Liver (tissue), 8 donors: ENCODE measurements at regions not wholly inside any gene's neighbourhood (a gene's known extent, or its start where the extent isn't known, plus 50 kb on each side); places are given as distances from the start of the nearest gene placed in this dataset.

ENCODE experiments used
- DNase-seq: peaks from one replicate; pipeline ENCODE4 v3.0.0-alpha.2; 2017; ENCODE audit warnings: low spot score
- H3K27ac ChIP-seq, 2 donors: one replicate each; pipeline ENCODE4 v1.7.0; 2013; ENCODE audit warnings: inconsistent platforms in 2 of 2, low read length in 2 of 2, control low read depth in 1 of 2, low read depth in 1 of 2, mild to moderate bottlenecking in 1 of 2
- H3K27me3 ChIP-seq, 4 donors: one replicate each; pipeline versions ENCODE4 v1.6.1 to v1.7.0; 2013; ENCODE audit warnings: low read length in 3 of 4, inconsistent platforms in 1 of 4, mild to moderate bottlenecking in 1 of 4, moderate library complexity in 1 of 4; ENCODE audit not compliant: control insufficient read depth in 4 of 4, insufficient read depth in 4 of 4
- H3K36me3 ChIP-seq, 4 donors: one replicate each; pipeline versions ENCODE4 v1.6.1 to v1.7.0; 2013; ENCODE audit warnings: low read length in 3 of 4, mild to moderate bottlenecking in 3 of 4, low read depth in 1 of 4, moderate library complexity in 1 of 4; ENCODE audit not compliant: control insufficient read depth in 4 of 4, insufficient read depth in 3 of 4
- H3K4me1 ChIP-seq, 4 donors: one replicate each; pipeline versions ENCODE4 v1.6.1 to v1.7.0; 2013; ENCODE audit warnings: low read length in 3 of 4, mild to moderate bottlenecking in 3 of 4, moderate library complexity in 1 of 4; ENCODE audit not compliant: control insufficient read depth in 4 of 4, insufficient read depth in 4 of 4
- H3K4me3 ChIP-seq, 3 donors: one replicate each; pipeline versions ENCODE4 v1.6.1 to v1.7.0; 2013; ENCODE audit warnings: low read length in 3 of 3, control low read depth in 1 of 3, low read depth in 1 of 3, mild to moderate bottlenecking in 1 of 3
- H3K9ac ChIP-seq, 2 donors: one replicate each; pipeline ENCODE4 v1.7.0; 2013; ENCODE audit warnings: low read length in 2 of 2, mild to moderate bottlenecking in 2 of 2, moderate library complexity in 2 of 2, control low read depth in 1 of 2, low read depth in 1 of 2
- H3K9me3 ChIP-seq, 4 donors: one replicate each; pipeline versions ENCODE4 v1.6.1 to v1.7.0; 2013; ENCODE audit warnings: low read length in 3 of 4; ENCODE audit not compliant: control insufficient read depth in 4 of 4
- EGR1 ChIP-seq, 2 donors: IDR thresholded peaks; 2 replicates each; pipeline ENCODE4 v1.6.1; 2016 to 2018; ENCODE audit warnings: antibody characterized with exemption in 2 of 2, low read depth in 2 of 2
- FOXA1 ChIP-seq: IDR thresholded peaks from 2 replicates; pipeline ENCODE4 v1.6.1; 2016; ENCODE audit warnings: antibody characterized with exemption
- FOXA2 ChIP-seq: IDR thresholded peaks from 2 replicates; pipeline ENCODE4 v1.6.1; 2016; ENCODE audit warnings: antibody characterized with exemption
- GABPA ChIP-seq, 2 donors: IDR thresholded peaks in 1 of 2; conservative IDR thresholded peaks in 1 of 2; 2 replicates each; pipeline ENCODE4 v1.6.1; 2016; ENCODE audit warnings: antibody characterized with exemption in 2 of 2, mild to moderate bottlenecking in 1 of 2, moderate library complexity in 1 of 2
- HNF4A ChIP-seq, 2 donors: conservative IDR thresholded peaks; 2 replicates each; pipeline ENCODE4 v1.6.1; 2016; ENCODE audit warnings: antibody characterized with exemption in 2 of 2, mild to moderate bottlenecking in 2 of 2
- HNF4G ChIP-seq: IDR thresholded peaks from 2 replicates; pipeline ENCODE4 v1.6.1; 2016; ENCODE audit warnings: antibody characterized with exemption
- JUND ChIP-seq, 2 donors: IDR thresholded peaks; 2 replicates each; pipeline ENCODE4 v1.6.1; 2016; ENCODE audit warnings: antibody characterized with exemption in 2 of 2
- NR2F2 ChIP-seq: IDR thresholded peaks from 2 replicates; pipeline ENCODE4 v1.6.1; 2016; ENCODE audit warnings: antibody characterized with exemption
- RAD21 ChIP-seq, 2 donors: IDR thresholded peaks; 2 replicates each; pipeline ENCODE4 v1.6.1; 2016; ENCODE audit warnings: antibody characterized with exemption in 2 of 2, mild to moderate bottlenecking in 2 of 2
- RXRA ChIP-seq, 2 donors: IDR thresholded peaks; 2 replicates each; pipeline ENCODE4 v1.6.1; 2017 to 2018; ENCODE audit warnings: antibody characterized with exemption in 2 of 2, mild to moderate bottlenecking in 1 of 2
- SP1 ChIP-seq: IDR thresholded peaks from 2 replicates; pipeline ENCODE4 v1.6.1; 2018; ENCODE audit warnings: antibody characterized with exemption, mild to moderate bottlenecking
- TAF1 ChIP-seq: conservative IDR thresholded peaks from 2 replicates; pipeline ENCODE4 v1.6.1; 2016; ENCODE audit warnings: antibody characterized with exemption, mild to moderate bottlenecking
- YY1 ChIP-seq: IDR thresholded peaks from 2 replicates; pipeline ENCODE4 v1.6.1; 2016; ENCODE audit warnings: antibody characterized with exemption, mild to moderate bottlenecking
- WGBS: extraction: QIAGEN DNeasy Blood & Tissue Kit; methylation state at CpG from one replicate; pipeline ENCODE4 v1.1.7; 2013; 5-methylcytosine and 5-hydroxymethylcytosine counted together
- TF ChIP-seq, protein P1 (sequence below): IDR thresholded peaks from 2 replicates; pipeline ENCODE4 v1.6.1; 2016; ENCODE audit warnings: antibody characterized with exemption, mild to moderate bottlenecking
- TF ChIP-seq, protein P2 (sequence below): IDR thresholded peaks from 2 replicates; pipeline ENCODE4 v1.6.1; 2016; ENCODE audit warnings: antibody characterized with exemption
- TF ChIP-seq, protein P3 (sequence below): IDR thresholded peaks from 2 replicates; pipeline ENCODE4 v1.6.1; 2016; ENCODE audit warnings: antibody characterized with exemption
- TF ChIP-seq, protein P4 (sequence below): IDR thresholded peaks from 2 replicates; pipeline ENCODE4 v1.6.1; 2016; ENCODE audit warnings: antibody characterized with exemption
- TF ChIP-seq, protein P5 (sequence below): fragments of 150-350 bp; IDR thresholded peaks from 2 replicates; pipeline ENCODE4 v1.5.1; 2017; ENCODE audit warnings: improper control_type of control experiment, low read depth, low read length; ENCODE audit not compliant: missing input control
- donor health status: healthy.
- donor health status: healthy.
- donor health status: healthy.
- donor health status: healthy.
- donor health status: healthy.

DNA sequence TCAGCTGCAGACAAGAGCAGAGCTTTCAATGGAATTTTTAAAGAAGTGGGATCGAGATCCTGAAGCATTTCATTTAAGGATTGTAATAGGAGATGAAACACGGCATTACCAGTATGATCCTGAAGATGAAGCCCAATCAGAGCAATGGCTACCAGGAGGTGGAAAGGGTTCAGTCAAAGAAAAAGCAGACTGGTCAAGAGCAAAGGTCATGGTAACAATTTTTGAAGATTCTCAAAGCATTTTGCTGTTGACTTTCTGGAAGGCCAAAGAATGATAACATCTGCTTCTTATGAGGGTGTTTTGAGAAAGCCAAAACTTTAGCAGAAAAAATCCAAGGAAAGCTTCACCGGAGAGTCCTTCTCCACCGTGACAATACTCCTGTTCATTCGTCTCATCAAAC is 204.3 kb upstream of the EEA1 start (continued):
- TF ChIP-seq, protein P1, sequence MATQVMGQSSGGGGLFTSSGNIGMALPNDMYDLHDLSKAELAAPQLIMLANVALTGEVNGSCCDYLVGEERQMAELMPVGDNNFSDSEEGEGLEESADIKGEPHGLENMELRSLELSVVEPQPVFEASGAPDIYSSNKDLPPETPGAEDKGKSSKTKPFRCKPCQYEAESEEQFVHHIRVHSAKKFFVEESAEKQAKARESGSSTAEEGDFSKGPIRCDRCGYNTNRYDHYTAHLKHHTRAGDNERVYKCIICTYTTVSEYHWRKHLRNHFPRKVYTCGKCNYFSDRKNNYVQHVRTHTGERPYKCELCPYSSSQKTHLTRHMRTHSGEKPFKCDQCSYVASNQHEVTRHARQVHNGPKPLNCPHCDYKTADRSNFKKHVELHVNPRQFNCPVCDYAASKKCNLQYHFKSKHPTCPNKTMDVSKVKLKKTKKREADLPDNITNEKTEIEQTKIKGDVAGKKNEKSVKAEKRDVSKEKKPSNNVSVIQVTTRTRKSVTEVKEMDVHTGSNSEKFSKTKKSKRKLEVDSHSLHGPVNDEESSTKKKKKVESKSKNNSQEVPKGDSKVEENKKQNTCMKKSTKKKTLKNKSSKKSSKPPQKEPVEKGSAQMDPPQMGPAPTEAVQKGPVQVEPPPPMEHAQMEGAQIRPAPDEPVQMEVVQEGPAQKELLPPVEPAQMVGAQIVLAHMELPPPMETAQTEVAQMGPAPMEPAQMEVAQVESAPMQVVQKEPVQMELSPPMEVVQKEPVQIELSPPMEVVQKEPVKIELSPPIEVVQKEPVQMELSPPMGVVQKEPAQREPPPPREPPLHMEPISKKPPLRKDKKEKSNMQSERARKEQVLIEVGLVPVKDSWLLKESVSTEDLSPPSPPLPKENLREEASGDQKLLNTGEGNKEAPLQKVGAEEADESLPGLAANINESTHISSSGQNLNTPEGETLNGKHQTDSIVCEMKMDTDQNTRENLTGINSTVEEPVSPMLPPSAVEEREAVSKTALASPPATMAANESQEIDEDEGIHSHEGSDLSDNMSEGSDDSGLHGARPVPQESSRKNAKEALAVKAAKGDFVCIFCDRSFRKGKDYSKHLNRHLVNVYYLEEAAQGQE = no peak
- no peak for TF ChIP-seq EGR1 (IDR thresholded peaks at IDR 0.05; ENCODE audit: low read depth in 2 of 2)
- TF ChIP-seq, protein P2, sequence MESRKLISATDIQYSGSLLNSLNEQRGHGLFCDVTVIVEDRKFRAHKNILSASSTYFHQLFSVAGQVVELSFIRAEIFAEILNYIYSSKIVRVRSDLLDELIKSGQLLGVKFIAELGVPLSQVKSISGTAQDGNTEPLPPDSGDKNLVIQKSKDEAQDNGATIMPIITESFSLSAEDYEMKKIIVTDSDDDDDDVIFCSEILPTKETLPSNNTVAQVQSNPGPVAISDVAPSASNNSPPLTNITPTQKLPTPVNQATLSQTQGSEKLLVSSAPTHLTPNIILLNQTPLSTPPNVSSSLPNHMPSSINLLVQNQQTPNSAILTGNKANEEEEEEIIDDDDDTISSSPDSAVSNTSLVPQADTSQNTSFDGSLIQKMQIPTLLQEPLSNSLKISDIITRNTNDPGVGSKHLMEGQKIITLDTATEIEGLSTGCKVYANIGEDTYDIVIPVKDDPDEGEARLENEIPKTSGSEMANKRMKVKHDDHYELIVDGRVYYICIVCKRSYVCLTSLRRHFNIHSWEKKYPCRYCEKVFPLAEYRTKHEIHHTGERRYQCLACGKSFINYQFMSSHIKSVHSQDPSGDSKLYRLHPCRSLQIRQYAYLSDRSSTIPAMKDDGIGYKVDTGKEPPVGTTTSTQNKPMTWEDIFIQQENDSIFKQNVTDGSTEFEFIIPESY = no peak
- TF ChIP-seq TAF1 = no peak

DNA sequence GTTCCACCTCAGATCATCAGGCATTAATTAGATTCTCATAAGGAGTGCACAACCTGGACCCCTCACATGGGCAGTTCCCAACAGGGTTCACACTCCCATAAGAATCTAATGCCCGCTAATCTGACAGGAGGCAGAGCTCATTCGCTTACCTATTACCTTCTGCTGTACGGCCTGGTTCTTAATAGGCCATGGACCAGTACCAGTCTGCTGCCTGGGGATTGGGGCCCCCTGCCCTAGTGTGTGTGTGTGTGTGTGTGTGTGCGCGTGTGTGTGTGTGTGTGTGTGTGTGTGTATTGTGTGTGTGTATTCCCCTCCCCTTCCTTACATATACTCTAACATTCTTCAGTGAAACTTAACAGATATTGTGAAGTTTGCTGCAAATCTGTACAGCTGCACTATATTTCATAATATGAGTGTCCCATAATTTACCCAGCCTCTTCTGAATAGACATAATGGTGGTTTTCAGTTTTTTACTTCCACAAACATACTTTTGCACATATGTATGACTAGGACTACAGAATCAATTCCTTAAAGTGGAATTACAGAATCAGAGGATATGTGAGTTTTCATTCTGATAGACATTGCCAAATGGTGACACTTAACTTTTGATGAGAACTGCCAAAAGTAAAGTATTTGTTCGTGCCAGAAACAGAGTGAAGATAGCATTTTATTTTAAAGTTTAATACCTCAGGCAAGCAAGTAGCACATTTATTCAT is 205.2 kb upstream of the EEA1 start:
- no peaks in the 10 kb centered on the region for H3K9me3 ChIP-seq
- no peaks in the 10 kb centered on the region for H3K36me3 ChIP-seq
- no peak for DNase-seq
- TF ChIP-seq, protein P3, sequence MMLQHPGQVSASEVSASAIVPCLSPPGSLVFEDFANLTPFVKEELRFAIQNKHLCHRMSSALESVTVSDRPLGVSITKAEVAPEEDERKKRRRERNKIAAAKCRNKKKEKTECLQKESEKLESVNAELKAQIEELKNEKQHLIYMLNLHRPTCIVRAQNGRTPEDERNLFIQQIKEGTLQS = no peak
- no peak for TF ChIP-seq YY1
- TF ChIP-seq SP1 = no peak
- TF ChIP-seq JUND (IDR thresholded peaks at IDR 0.05) = no peak
- no peak for TF ChIP-seq RXRA (IDR thresholded peaks at IDR 0.05)
- no peak for TF ChIP-seq FOXA1
- no peak for TF ChIP-seq HNF4G
- no peak for TF ChIP-seq RAD21 (IDR thresholded peaks at IDR 0.05)
- TF ChIP-seq TAF1 = no peak
- no peak for TF ChIP-seq NR2F2
- no peak for TF ChIP-seq FOXA2
- TF ChIP-seq, protein P4, sequence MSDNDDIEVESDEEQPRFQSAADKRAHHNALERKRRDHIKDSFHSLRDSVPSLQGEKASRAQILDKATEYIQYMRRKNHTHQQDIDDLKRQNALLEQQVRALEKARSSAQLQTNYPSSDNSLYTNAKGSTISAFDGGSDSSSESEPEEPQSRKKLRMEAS = no peak
- TF ChIP-seq, protein P5, sequence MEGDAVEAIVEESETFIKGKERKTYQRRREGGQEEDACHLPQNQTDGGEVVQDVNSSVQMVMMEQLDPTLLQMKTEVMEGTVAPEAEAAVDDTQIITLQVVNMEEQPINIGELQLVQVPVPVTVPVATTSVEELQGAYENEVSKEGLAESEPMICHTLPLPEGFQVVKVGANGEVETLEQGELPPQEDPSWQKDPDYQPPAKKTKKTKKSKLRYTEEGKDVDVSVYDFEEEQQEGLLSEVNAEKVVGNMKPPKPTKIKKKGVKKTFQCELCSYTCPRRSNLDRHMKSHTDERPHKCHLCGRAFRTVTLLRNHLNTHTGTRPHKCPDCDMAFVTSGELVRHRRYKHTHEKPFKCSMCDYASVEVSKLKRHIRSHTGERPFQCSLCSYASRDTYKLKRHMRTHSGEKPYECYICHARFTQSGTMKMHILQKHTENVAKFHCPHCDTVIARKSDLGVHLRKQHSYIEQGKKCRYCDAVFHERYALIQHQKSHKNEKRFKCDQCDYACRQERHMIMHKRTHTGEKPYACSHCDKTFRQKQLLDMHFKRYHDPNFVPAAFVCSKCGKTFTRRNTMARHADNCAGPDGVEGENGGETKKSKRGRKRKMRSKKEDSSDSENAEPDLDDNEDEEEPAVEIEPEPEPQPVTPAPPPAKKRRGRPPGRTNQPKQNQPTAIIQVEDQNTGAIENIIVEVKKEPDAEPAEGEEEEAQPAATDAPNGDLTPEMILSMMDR = no peak
- TF ChIP-seq EGR1 (IDR thresholded peaks at IDR 0.05; ENCODE audit: low read depth in 2 of 2) = no peak
- TF ChIP-seq GABPA (IDR thresholded peaks at IDR 0.05 in 1 of 2, conservative IDR thresholded peaks at IDR 0.05 in 1 of 2) = no peak
- TF ChIP-seq, protein P2 = no peak
- TF ChIP-seq HNF4A (conservative IDR thresholded peaks at IDR 0.05) = no peak
- no peak overlapping the region for H3K4me3 ChIP-seq
- H3K27ac ChIP-seq = peak overlapping the region; percentile 92 to 95
- peak overlapping the region; percentile 41 to 59 for H3K9ac ChIP-seq
- no peaks in the 10 kb centered on the region for H3K27me3 ChIP-seq
- H3K4me1 ChIP-seq = peaks cover 5 to 58% (median 32%) of the 10 kb centered on the region in 4 donors
- WGBS = 73% methylated on average over 6 of the region's 6 CpGs
